ENCODE measurements at regions not wholly inside any gene's neighbourhood (a gene's known extent, or its start where the extent isn't known, plus 50 kb on each side); places are given as distances from the start of the nearest gene placed in this dataset.
A peak's percentile ranks its signal among the peaks of the same experiment; 100 is the strongest.

- no peaks in the 10 kb centered on the region for H3K27me3 ChIP-seq (ENCODE audit: control insufficient read depth, insufficient read depth, low read length, poor library complexity, severe bottlenecking)
- H3K27ac ChIP-seq (ENCODE audit: low read depth, low read length), result no peak overlapping the region
- no peak overlapping the region for H3K9ac ChIP-seq (ENCODE audit: extremely low read depth, low read length, poor library complexity, severe bottlenecking)
- peaks cover 13% of the 10 kb centered on the region for H3K9me3 ChIP-seq (ENCODE audit: control insufficient read depth, low read length)
- Mint-ChIP-seq H3K4me3 (no peak overlapping the region), H3K27ac (no peak overlapping the region), H3K36me3 (ENCODE audit: low read depth) (no peaks in the 10 kb centered on the region), H3K27me3 (ENCODE audit: insufficient read depth) (no peaks in the 10 kb centered on the region), H3K4me1 (no peaks in the 10 kb centered on the region), H3K9me3 (peaks cover 5% of the 10 kb centered on the region)
- 43 to 81% methylated on average over 1 to 2 of the region's 2 CpGs for WGBS, 2 experiments (ENCODE audit: insufficient coverage in 1 of 2, insufficient read length in 1 of 2)
- DNase-seq, result no peak
- TF ChIP-seq, protein P1, sequence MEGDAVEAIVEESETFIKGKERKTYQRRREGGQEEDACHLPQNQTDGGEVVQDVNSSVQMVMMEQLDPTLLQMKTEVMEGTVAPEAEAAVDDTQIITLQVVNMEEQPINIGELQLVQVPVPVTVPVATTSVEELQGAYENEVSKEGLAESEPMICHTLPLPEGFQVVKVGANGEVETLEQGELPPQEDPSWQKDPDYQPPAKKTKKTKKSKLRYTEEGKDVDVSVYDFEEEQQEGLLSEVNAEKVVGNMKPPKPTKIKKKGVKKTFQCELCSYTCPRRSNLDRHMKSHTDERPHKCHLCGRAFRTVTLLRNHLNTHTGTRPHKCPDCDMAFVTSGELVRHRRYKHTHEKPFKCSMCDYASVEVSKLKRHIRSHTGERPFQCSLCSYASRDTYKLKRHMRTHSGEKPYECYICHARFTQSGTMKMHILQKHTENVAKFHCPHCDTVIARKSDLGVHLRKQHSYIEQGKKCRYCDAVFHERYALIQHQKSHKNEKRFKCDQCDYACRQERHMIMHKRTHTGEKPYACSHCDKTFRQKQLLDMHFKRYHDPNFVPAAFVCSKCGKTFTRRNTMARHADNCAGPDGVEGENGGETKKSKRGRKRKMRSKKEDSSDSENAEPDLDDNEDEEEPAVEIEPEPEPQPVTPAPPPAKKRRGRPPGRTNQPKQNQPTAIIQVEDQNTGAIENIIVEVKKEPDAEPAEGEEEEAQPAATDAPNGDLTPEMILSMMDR (conservative IDR thresholded peaks at IDR 0.05), result no peak
- no peaks in the 10 kb centered on the region for H3K36me3 ChIP-seq (ENCODE audit: control insufficient read depth, insufficient read depth, low read length)
- H3K4me1 ChIP-seq (ENCODE audit: control insufficient read depth, insufficient read depth, low read length), result peaks cover 4% of the 10 kb centered on the region
- H3K4me3 ChIP-seq (ENCODE audit: low read length), result peak overlapping the region; percentile 9
Observed at GRCh38 chr1:218692808-218693207, 347.7 kb downstream of the TGFB2 start.

DNA sequence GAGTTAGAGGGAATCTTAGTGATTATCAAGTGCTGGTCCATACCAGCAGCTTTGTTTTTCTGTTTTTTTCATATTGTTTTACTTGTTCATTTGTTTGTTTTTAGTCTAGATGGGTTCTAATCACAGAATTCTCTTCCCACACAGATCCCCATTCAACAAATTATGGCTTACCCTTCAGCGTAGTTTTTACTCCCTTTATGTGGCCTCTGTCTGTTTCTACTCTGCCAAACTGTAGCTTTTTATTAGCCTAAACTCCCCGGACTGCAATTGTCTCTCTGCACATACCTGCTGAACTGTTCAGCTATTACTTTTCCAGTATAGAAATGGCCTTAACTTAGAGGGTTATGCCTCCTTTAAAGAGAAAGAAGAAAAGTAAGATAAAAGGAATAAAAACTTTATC lies 348.5 kb downstream of the TGFB2 start:
- no peaks in the 10 kb centered on the region for H3K36me3 Mint-ChIP-seq (ENCODE audit: low read depth)
- no peak overlapping the region for H3K27ac ChIP-seq (ENCODE audit: low read depth, low read length)
- no peaks in the 10 kb centered on the region for H3K27me3 Mint-ChIP-seq (ENCODE audit: insufficient read depth)
- DNase-seq, result no peak
- no peak overlapping the region for H3K4me3 ChIP-seq (ENCODE audit: low read length)
- no peak overlapping the region for H3K9ac ChIP-seq (ENCODE audit: extremely low read depth, low read length, poor library complexity, severe bottlenecking)
- H3K27ac Mint-ChIP-seq, result no peak overlapping the region
- peaks cover 4% of the 10 kb centered on the region for H3K4me1 ChIP-seq (ENCODE audit: control insufficient read depth, insufficient read depth, low read length)
- H3K9me3 ChIP-seq (ENCODE audit: control insufficient read depth, low read length), result peaks cover 13% of the 10 kb centered on the region
- TF ChIP-seq, protein P1 (conservative IDR thresholded peaks at IDR 0.05), result no peak
- H3K4me3 Mint-ChIP-seq, result no peak overlapping the region
- peaks cover 5% of the 10 kb centered on the region for H3K9me3 Mint-ChIP-seq
- H3K4me1 Mint-ChIP-seq, result no peaks in the 10 kb centered on the region
- no peaks in the 10 kb centered on the region for H3K36me3 ChIP-seq (ENCODE audit: control insufficient read depth, insufficient read depth, low read length)
- no peaks in the 10 kb centered on the region for H3K27me3 ChIP-seq (ENCODE audit: control insufficient read depth, insufficient read depth, low read length, poor library complexity, severe bottlenecking)
- WGBS, 2 experiments (ENCODE audit: insufficient coverage in 1 of 2, insufficient read length in 1 of 2), result 86% methylated on average over 2 of the region's 2 CpGs; no CpG with 5 or more reads in 1 of the 2 experiments

- Histone ChIP-seq H3K27me3 (ENCODE audit: control insufficient read depth, insufficient read depth, low read length, poor library complexity, severe bottlenecking) (no peaks in the 10 kb centered on the region), H3K4me1 (ENCODE audit: control insufficient read depth, insufficient read depth, low read length) (peaks cover 4% of the 10 kb centered on the region), H3K27ac (ENCODE audit: low read depth, low read length) (no peak overlapping the region), H3K9me3 (ENCODE audit: control insufficient read depth, low read length) (peaks cover 13% of the 10 kb centered on the region), H3K9ac (ENCODE audit: extremely low read depth, low read length, poor library complexity, severe bottlenecking) (no peak overlapping the region), H3K36me3 (ENCODE audit: control insufficient read depth, insufficient read depth, low read length) (no peaks in the 10 kb centered on the region), H3K4me3 (ENCODE audit: low read length) (no peak overlapping the region)
- WGBS, 2 experiments (ENCODE audit: insufficient coverage in 1 of 2, insufficient read length in 1 of 2), result 91% methylated on average over 3 of the region's 3 CpGs; no CpG with 5 or more reads in 1 of the 2 experiments
- Mint-ChIP-seq H3K27ac (no peak overlapping the region), H3K4me3 (no peak overlapping the region), H3K4me1 (no peaks in the 10 kb centered on the region), H3K36me3 (ENCODE audit: low read depth) (no peaks in the 10 kb centered on the region), H3K9me3 (peaks cover 5% of the 10 kb centered on the region), H3K27me3 (ENCODE audit: insufficient read depth) (no peaks in the 10 kb centered on the region)
- no peak for DNase-seq
- TF ChIP-seq, protein P1 (conservative IDR thresholded peaks at IDR 0.05), result no peak
Observed at GRCh38 chr1:218694085-218694484, 348.9 kb downstream of the TGFB2 start.

All from endodermal cell (in vitro differentiated cells).